ENCODE measurements at regions not wholly inside any gene's neighbourhood (a gene's known extent, or its start where the extent isn't known, plus 50 kb on each side); places are given as distances from the start of the nearest gene placed in this dataset.

GRCh38 chr13:37192956-37193355 lies 87.5 kb upstream of the CSNK1A1L start:
- TF ChIP-seq ZNF274 (IDR thresholded peaks at IDR 0.05; ENCODE audit: low read depth, low read length), result no peak
- TF ChIP-seq SUZ12 (IDR thresholded peaks at IDR 0.05; ENCODE audit: extremely low read depth, insufficient read depth, insufficient read length), result no peak
- TF ChIP-seq YY1 (IDR thresholded peaks at IDR 0.05; ENCODE audit: insufficient read depth, insufficient read length), result no peak
- H3K9me3 ChIP-seq (ENCODE audit: insufficient read depth, low read length), result no peaks in the 10 kb centered on the region
- H3K4me3 ChIP-seq (ENCODE audit: insufficient read length, low read depth), result no peak overlapping the region
- H3K9ac ChIP-seq (ENCODE audit: insufficient read length, low read depth), result no peak overlapping the region
- peaks cover 4% of the 10 kb centered on the region for H3K4me1 ChIP-seq (ENCODE audit: insufficient read depth, insufficient read length)
- no peaks in the 10 kb centered on the region for H3K36me3 ChIP-seq (ENCODE audit: insufficient read depth, insufficient read length, low read length)
- H3K27me3 ChIP-seq (ENCODE audit: insufficient read depth, insufficient read length), result no peaks in the 10 kb centered on the region
- DNase-seq (ENCODE audit: low read depth, low spot score), result no peak

- H3K4me3 ChIP-seq (ENCODE audit: insufficient read length, low read depth), result no peak overlapping the region
- no peak overlapping the region for H3K9ac ChIP-seq (ENCODE audit: insufficient read length, low read depth)
- no peaks in the 10 kb centered on the region for H3K27me3 ChIP-seq (ENCODE audit: insufficient read depth, insufficient read length)
- no peaks in the 10 kb centered on the region for H3K9me3 ChIP-seq (ENCODE audit: insufficient read depth, low read length)
- no peak for DNase-seq (ENCODE audit: low read depth, low spot score)
- TF ChIP-seq SUZ12 (IDR thresholded peaks at IDR 0.05; ENCODE audit: extremely low read depth, insufficient read depth, insufficient read length) (no peak), ZNF274 (IDR thresholded peaks at IDR 0.05; ENCODE audit: low read depth, low read length) (no peak), YY1 (IDR thresholded peaks at IDR 0.05; ENCODE audit: insufficient read depth, insufficient read length) (no peak)
- H3K4me1 ChIP-seq (ENCODE audit: insufficient read depth, insufficient read length), result no peaks in the 10 kb centered on the region
- H3K36me3 ChIP-seq (ENCODE audit: insufficient read depth, insufficient read length, low read length), result no peaks in the 10 kb centered on the region
Observed at GRCh38 chr13:37187621-37188020, 82.2 kb upstream of the CSNK1A1L start.

- Histone ChIP-seq H3K27me3 (ENCODE audit: insufficient read depth, insufficient read length) (no peaks in the 10 kb centered on the region), H3K4me1 (ENCODE audit: insufficient read depth, insufficient read length) (no peaks in the 10 kb centered on the region), H3K9me3 (ENCODE audit: insufficient read depth, low read length) (no peaks in the 10 kb centered on the region), H3K9ac (ENCODE audit: insufficient read length, low read depth) (no peak overlapping the region), H3K4me3 (ENCODE audit: insufficient read length, low read depth) (no peak overlapping the region), H3K36me3 (ENCODE audit: insufficient read depth, insufficient read length, low read length) (no peaks in the 10 kb centered on the region)
- TF ChIP-seq SUZ12 (IDR thresholded peaks at IDR 0.05; ENCODE audit: extremely low read depth, insufficient read depth, insufficient read length) (no peak), YY1 (IDR thresholded peaks at IDR 0.05; ENCODE audit: insufficient read depth, insufficient read length) (no peak), ZNF274 (IDR thresholded peaks at IDR 0.05; ENCODE audit: low read depth, low read length) (no peak)
- DNase-seq (ENCODE audit: low read depth, low spot score), result no peak
Observed at GRCh38 chr13:37187105-37187504, 81.6 kb upstream of the CSNK1A1L start.

- H3K9ac ChIP-seq (ENCODE audit: insufficient read length, low read depth), result no peak overlapping the region
- H3K9me3 ChIP-seq (ENCODE audit: insufficient read depth, low read length), result no peaks in the 10 kb centered on the region
- H3K4me1 ChIP-seq (ENCODE audit: insufficient read depth, insufficient read length), result no peaks in the 10 kb centered on the region
- H3K27me3 ChIP-seq (ENCODE audit: insufficient read depth, insufficient read length), result no peaks in the 10 kb centered on the region
- TF ChIP-seq SUZ12 (IDR thresholded peaks at IDR 0.05; ENCODE audit: extremely low read depth, insufficient read depth, insufficient read length), result no peak
- TF ChIP-seq ZNF274 (IDR thresholded peaks at IDR 0.05; ENCODE audit: low read depth, low read length), result no peak
- no peak for TF ChIP-seq YY1 (IDR thresholded peaks at IDR 0.05; ENCODE audit: insufficient read depth, insufficient read length)
- no peak for DNase-seq (ENCODE audit: low read depth, low spot score)
- H3K4me3 ChIP-seq (ENCODE audit: insufficient read length, low read depth), result no peak overlapping the region
- no peaks in the 10 kb centered on the region for H3K36me3 ChIP-seq (ENCODE audit: insufficient read depth, insufficient read length, low read length)
Observed at GRCh38 chr13:37181620-37182019, 76.2 kb upstream of the CSNK1A1L start.

GRCh38 chr13:37179645-37180044 lies 74.2 kb upstream of the CSNK1A1L start:
- H3K9me3 ChIP-seq (ENCODE audit: insufficient read depth, low read length), result no peaks in the 10 kb centered on the region
- no peak for DNase-seq (ENCODE audit: low read depth, low spot score)
- no peak overlapping the region for H3K9ac ChIP-seq (ENCODE audit: insufficient read length, low read depth)
- no peak overlapping the region for H3K4me3 ChIP-seq (ENCODE audit: insufficient read length, low read depth)
- no peaks in the 10 kb centered on the region for H3K27me3 ChIP-seq (ENCODE audit: insufficient read depth, insufficient read length)
- H3K36me3 ChIP-seq (ENCODE audit: insufficient read depth, insufficient read length, low read length), result no peaks in the 10 kb centered on the region
- TF ChIP-seq ZNF274 (IDR thresholded peaks at IDR 0.05; ENCODE audit: low read depth, low read length) (no peak), YY1 (IDR thresholded peaks at IDR 0.05; ENCODE audit: insufficient read depth, insufficient read length) (no peak), SUZ12 (IDR thresholded peaks at IDR 0.05; ENCODE audit: extremely low read depth, insufficient read depth, insufficient read length) (no peak)
- H3K4me1 ChIP-seq (ENCODE audit: insufficient read depth, insufficient read length), result no peaks in the 10 kb centered on the region

- no peaks in the 10 kb centered on the region for H3K4me1 ChIP-seq (ENCODE audit: insufficient read depth, insufficient read length)
- TF ChIP-seq YY1 (IDR thresholded peaks at IDR 0.05; ENCODE audit: insufficient read depth, insufficient read length) (no peak), SUZ12 (IDR thresholded peaks at IDR 0.05; ENCODE audit: extremely low read depth, insufficient read depth, insufficient read length) (no peak), ZNF274 (IDR thresholded peaks at IDR 0.05; ENCODE audit: low read depth, low read length) (no peak)
- H3K36me3 ChIP-seq (ENCODE audit: insufficient read depth, insufficient read length, low read length), result no peaks in the 10 kb centered on the region
- H3K27me3 ChIP-seq (ENCODE audit: insufficient read depth, insufficient read length), result no peaks in the 10 kb centered on the region
- no peak for DNase-seq (ENCODE audit: low read depth, low spot score)
- no peak overlapping the region for H3K4me3 ChIP-seq (ENCODE audit: insufficient read length, low read depth)
- H3K9ac ChIP-seq (ENCODE audit: insufficient read length, low read depth), result no peak overlapping the region
- no peaks in the 10 kb centered on the region for H3K9me3 ChIP-seq (ENCODE audit: insufficient read depth, low read length)
Observed at GRCh38 chr13:37177125-37177524, 71.7 kb upstream of the CSNK1A1L start.

GRCh38 chr13:37175996-37176395 lies 70.5 kb upstream of the CSNK1A1L start:
- Histone ChIP-seq H3K4me1 (ENCODE audit: insufficient read depth, insufficient read length) (no peaks in the 10 kb centered on the region), H3K9me3 (ENCODE audit: insufficient read depth, low read length) (no peaks in the 10 kb centered on the region), H3K4me3 (ENCODE audit: insufficient read length, low read depth) (no peak overlapping the region), H3K36me3 (ENCODE audit: insufficient read depth, insufficient read length, low read length) (no peaks in the 10 kb centered on the region), H3K27me3 (ENCODE audit: insufficient read depth, insufficient read length) (no peaks in the 10 kb centered on the region), H3K9ac (ENCODE audit: insufficient read length, low read depth) (no peak overlapping the region)
- TF ChIP-seq SUZ12 (IDR thresholded peaks at IDR 0.05; ENCODE audit: extremely low read depth, insufficient read depth, insufficient read length) (no peak), YY1 (IDR thresholded peaks at IDR 0.05; ENCODE audit: insufficient read depth, insufficient read length) (no peak), ZNF274 (IDR thresholded peaks at IDR 0.05; ENCODE audit: low read depth, low read length) (no peak)
- no peak for DNase-seq (ENCODE audit: low read depth, low spot score)

All from NT2/D1 (cell line).